Upper lobe of right lung (tissue), 1 donor: ENCODE measurements at regions not wholly inside any gene's neighbourhood (a gene's known extent, or its start where the extent isn't known, plus 50 kb on each side); places are given as distances from the start of the nearest gene placed in this dataset.
"Not testable (repeated sequence)": the region's sequence is repeated elsewhere in the genome, so short reads cannot be mapped to it uniquely, and the experiment has no call there.

ENCODE experiments used
- ATAC-seq: fragments of 200-7000 bp; cut with Tn5 transposase; one replicate; pipeline ENCODE4 v1.9.1; 2020; ENCODE audit warnings: mild to moderate bottlenecking, moderate library complexity
- DNase-seq: peaks from one replicate; pipeline ENCODE4 v3.0.0-alpha.2; 2020
- H3K27ac ChIP-seq: fragments of 200-600 bp; one replicate; pipeline ENCODE4 v1.8.0; 2022
- H3K27me3 ChIP-seq: fragments of 200-600 bp; one replicate; pipeline ENCODE4 v1.8.0; 2022; ENCODE audit warnings: mild to moderate bottlenecking
- H3K36me3 ChIP-seq: fragments of 200-600 bp; one replicate; pipeline ENCODE4 v1.8.0; 2022
- H3K4me1 ChIP-seq: fragments of 200-600 bp; one replicate; pipeline ENCODE4 v1.8.0; 2022
- H3K4me3 ChIP-seq: fragments of 200-600 bp; one replicate; pipeline ENCODE4 v1.8.0; 2022; ENCODE audit warnings: mild to moderate bottlenecking
- H3K9me3 ChIP-seq: fragments of 200-600 bp; one replicate; pipeline ENCODE4 v1.8.0; 2022
- intact Hi-C: fragments of 100-400 bp; cut with DNase I; formaldehyde crosslinking; loops from one replicate; pipeline ENCODE4 v1.11.0; 2022
- TF ChIP-seq, protein P1 (sequence below): fragments of 200-600 bp; IDR thresholded peaks from one replicate; pipeline ENCODE4 v1.8.0; 2022; ENCODE audit warnings: antibody characterized with exemption
- donor health status: DM: no; HTN: yes; CAD: no; lungs with severe emphysema.

GRCh38 chr9:26132746-26133312 is 454.6 kb upstream of the TUSC1 start:
- no peak for DNase-seq
- TF ChIP-seq, protein P1, sequence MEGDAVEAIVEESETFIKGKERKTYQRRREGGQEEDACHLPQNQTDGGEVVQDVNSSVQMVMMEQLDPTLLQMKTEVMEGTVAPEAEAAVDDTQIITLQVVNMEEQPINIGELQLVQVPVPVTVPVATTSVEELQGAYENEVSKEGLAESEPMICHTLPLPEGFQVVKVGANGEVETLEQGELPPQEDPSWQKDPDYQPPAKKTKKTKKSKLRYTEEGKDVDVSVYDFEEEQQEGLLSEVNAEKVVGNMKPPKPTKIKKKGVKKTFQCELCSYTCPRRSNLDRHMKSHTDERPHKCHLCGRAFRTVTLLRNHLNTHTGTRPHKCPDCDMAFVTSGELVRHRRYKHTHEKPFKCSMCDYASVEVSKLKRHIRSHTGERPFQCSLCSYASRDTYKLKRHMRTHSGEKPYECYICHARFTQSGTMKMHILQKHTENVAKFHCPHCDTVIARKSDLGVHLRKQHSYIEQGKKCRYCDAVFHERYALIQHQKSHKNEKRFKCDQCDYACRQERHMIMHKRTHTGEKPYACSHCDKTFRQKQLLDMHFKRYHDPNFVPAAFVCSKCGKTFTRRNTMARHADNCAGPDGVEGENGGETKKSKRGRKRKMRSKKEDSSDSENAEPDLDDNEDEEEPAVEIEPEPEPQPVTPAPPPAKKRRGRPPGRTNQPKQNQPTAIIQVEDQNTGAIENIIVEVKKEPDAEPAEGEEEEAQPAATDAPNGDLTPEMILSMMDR: no peak
- Histone ChIP-seq H3K27ac (no peak overlapping the region), H3K36me3 (no peaks in the 10 kb centered on the region), H3K4me1 (no peaks in the 10 kb centered on the region), H3K4me3 (no peak overlapping the region), H3K9me3 (no peaks in the 10 kb centered on the region), H3K27me3 (no peaks in the 10 kb centered on the region)
- ATAC-seq: no peak
- intact Hi-C loops: no loop called here

- no peaks in the 10 kb centered on the region for H3K9me3 ChIP-seq
- H3K27ac ChIP-seq: no peak overlapping the region
- DNase-seq: no peak
- no peak for ATAC-seq
- TF ChIP-seq, protein P1: no peak
- H3K4me3 ChIP-seq: no peak overlapping the region
- no peaks in the 10 kb centered on the region for H3K27me3 ChIP-seq
- intact Hi-C loops: no loop called here
- H3K4me1 ChIP-seq: no peaks in the 10 kb centered on the region
- H3K36me3 ChIP-seq: no peaks in the 10 kb centered on the region
These were observed 453.6 kb upstream of the TUSC1 start for GRCh38 chr9:26131886-26132285.

GRCh38 chr9:26129217-26129616 is 451.0 kb upstream of the TUSC1 start:
- H3K9me3 ChIP-seq: no peaks in the 10 kb centered on the region
- H3K4me3 ChIP-seq: no peak overlapping the region
- intact Hi-C loops: no loop called here
- ATAC-seq (no peak), DNase-seq (no peak)
- no peak overlapping the region for H3K27ac ChIP-seq
- TF ChIP-seq, protein P1: no peak
- no peaks in the 10 kb centered on the region for H3K36me3 ChIP-seq
- H3K27me3 ChIP-seq: no peaks in the 10 kb centered on the region
- no peaks in the 10 kb centered on the region for H3K4me1 ChIP-seq

DNA sequence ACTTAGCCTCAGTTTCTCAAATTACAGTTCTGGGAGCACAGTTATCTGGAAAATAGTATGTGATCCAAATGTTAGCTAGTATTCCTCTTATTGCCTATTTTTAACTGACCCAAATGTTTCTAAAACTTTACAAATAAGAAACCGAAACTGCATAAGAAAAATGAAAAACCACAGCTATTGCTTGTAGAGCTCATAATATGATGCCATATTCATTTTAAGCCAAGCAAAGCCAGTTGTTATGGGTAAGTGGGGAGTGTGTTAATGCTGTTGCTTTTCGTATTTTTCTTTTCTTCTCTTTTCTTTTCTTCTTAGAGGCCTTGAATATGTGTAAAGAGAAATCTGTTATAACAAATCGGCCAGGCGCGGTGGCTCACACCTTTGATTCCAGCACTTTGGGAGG is 447.4 kb upstream of the TUSC1 start:
- Histone ChIP-seq H3K9me3 (no peaks in the 10 kb centered on the region), H3K36me3 (no peaks in the 10 kb centered on the region), H3K27ac (no peak overlapping the region), H3K27me3 (no peaks in the 10 kb centered on the region), H3K4me1 (no peaks in the 10 kb centered on the region), H3K4me3 (no peak overlapping the region)
- intact Hi-C loops: no loop called here
- ATAC-seq: no peak
- DNase-seq: no peak
- TF ChIP-seq, protein P1: no peak

DNA sequence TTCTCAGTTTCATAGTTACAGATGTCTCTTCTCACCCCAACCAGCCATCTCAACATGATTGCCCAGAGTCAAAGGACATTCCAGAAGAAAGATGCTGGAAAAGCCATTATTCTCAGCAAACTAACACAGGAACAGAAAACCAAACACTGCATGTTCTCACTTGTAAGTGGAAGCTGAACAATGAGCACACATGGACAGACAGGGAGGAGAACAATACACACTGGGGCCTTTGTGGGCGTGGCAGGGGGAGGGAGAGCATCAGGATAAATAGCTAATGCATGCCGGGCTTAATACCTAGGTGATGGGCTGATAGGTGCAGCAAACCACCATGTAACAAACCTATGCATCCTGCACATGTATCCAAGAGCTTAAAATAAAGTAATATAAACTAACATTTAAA is 437.8 kb upstream of the TUSC1 start:
- intact Hi-C loops, H3K36me3 ChIP-seq, H3K4me1 ChIP-seq, ATAC-seq, H3K27me3 ChIP-seq, H3K27ac ChIP-seq, DNase-seq, H3K4me3 ChIP-seq, H3K9me3 ChIP-seq: not testable (repeated sequence)

- no peak for ATAC-seq
- intact Hi-C loops: no loop called here
- Histone ChIP-seq H3K27ac (no peak overlapping the region), H3K36me3 (no peaks in the 10 kb centered on the region), H3K4me1 (no peaks in the 10 kb centered on the region), H3K9me3 (no peaks in the 10 kb centered on the region), H3K4me3 (no peak overlapping the region), H3K27me3 (no peaks in the 10 kb centered on the region)
- DNase-seq: no peak
- TF ChIP-seq, protein P1: no peak
These were observed 434.5 kb upstream of the TUSC1 start for GRCh38 chr9:26112724-26113123.
